Hepatocyte (in vitro differentiated cells): ENCODE measurements at regions not wholly inside any gene's neighbourhood (a gene's known extent, or its start where the extent isn't known, plus 50 kb on each side); places are given as distances from the start of the nearest gene placed in this dataset.

Experiments
- DNase-seq: peaks from one replicate; pipeline ENCODE4 v3.0.0-alpha.2; 2016; ENCODE audit warnings: low spot score
- H2AFZ ChIP-seq: fragments of 200-600 bp; sonication (generic); 2 replicates; pipeline ENCODE4 v1.6.0; 2016; ENCODE audit warnings: antibody characterized with exemption, mild to moderate bottlenecking
- H3K27ac ChIP-seq: fragments of 200-600 bp; sonication (generic); 2 replicates; pipeline ENCODE4 v1.5.1; 2016; ENCODE audit warnings: mild to moderate bottlenecking
- H3K27me3 ChIP-seq: fragments of 200-600 bp; sonication (generic); 2 replicates; pipeline ENCODE4 v1.6.1; 2016
- H3K36me3 ChIP-seq: fragments of 200-600 bp; sonication (generic); replicated peaks from 2 replicates; pipeline ENCODE4 v1.5.1; 2016; ENCODE audit warnings: low read depth; ENCODE audit not compliant: insufficient read depth
- H3K4me1 ChIP-seq: fragments of 200-600 bp; sonication (generic); 2 replicates; pipeline ENCODE4 v1.5.1; 2016; ENCODE audit warnings: mild to moderate bottlenecking, moderate library complexity; ENCODE audit not compliant: insufficient read depth
- H3K4me2 ChIP-seq: fragments of 200-600 bp; sonication (generic); 2 replicates; pipeline ENCODE4 v1.6.0; 2016
- H3K4me3 ChIP-seq: fragments of 200-600 bp; sonication (generic); 2 replicates; pipeline ENCODE4 v1.5.1; 2016; ENCODE audit warnings: mild to moderate bottlenecking
- H3K79me2 ChIP-seq: fragments of 200-600 bp; sonication (generic); 2 replicates; pipeline ENCODE4 v1.6.0; 2017; ENCODE audit warnings: mild to moderate bottlenecking
- H3K9me2 ChIP-seq: fragments of 200-600 bp; sonication (generic); replicated peaks from 2 replicates; pipeline ENCODE4 v1.6.0; 2017; ENCODE audit warnings: mild to moderate bottlenecking; ENCODE audit not compliant: insufficient read depth
- H3K9me3 ChIP-seq: fragments of 200-600 bp; sonication (generic); 2 replicates; pipeline ENCODE4 v1.5.1; 2016; ENCODE audit warnings: low read depth, mild to moderate bottlenecking
- H4K20me1 ChIP-seq: fragments of 200-600 bp; sonication (generic); 2 replicates; pipeline ENCODE4 v1.6.0; 2016; ENCODE audit warnings: mild to moderate bottlenecking; ENCODE audit not compliant: insufficient read depth, poor library complexity, severe bottlenecking
- CTCF ChIP-seq: fragments of 200-600 bp; sonication (generic); IDR thresholded peaks from 2 replicates; pipeline ENCODE4 v1.5.1; 2016; ENCODE audit warnings: antibody characterized with exemption, mild to moderate bottlenecking; ENCODE audit not compliant: poor library complexity
- EZH2 ChIP-seq: fragments of 200-600 bp; sonication (generic); IDR thresholded peaks from 2 replicates; pipeline ENCODE4 v1.6.1; 2016; ENCODE audit warnings: antibody characterized with exemption, mild to moderate bottlenecking, borderline replicate concordance
- EZH2phosphoT487 ChIP-seq: fragments of 200-600 bp; sonication (generic); IDR thresholded peaks from one replicate; pipeline ENCODE4 v1.6.1; 2018; ENCODE audit warnings: antibody characterized with exemption, mild to moderate bottlenecking, low read depth, moderate library complexity; ENCODE audit not compliant: unreplicated experiment, severe bottlenecking
- WGBS: methylation state at CpG from one replicate; pipeline ENCODE4 v1.1.6; 2016; ENCODE audit warnings: low lambda C conversion rate; ENCODE audit errors: missing lambda C conversion rate; 5-methylcytosine and 5-hydroxymethylcytosine counted together

- H4K20me1 ChIP-seq: no peaks in the 10 kb centered on the region
- no peaks in the 10 kb centered on the region for H3K27me3 ChIP-seq
- H3K4me2 ChIP-seq: no peak overlapping the region
- H3K36me3 ChIP-seq: no peaks in the 10 kb centered on the region
- H3K27ac ChIP-seq: no peak overlapping the region
- TF ChIP-seq EZH2phosphoT487 (no peak), CTCF (no peak), EZH2 (no peak)
- no peak overlapping the region for H2AFZ ChIP-seq
- H3K4me3 ChIP-seq: no peak overlapping the region
- no peaks in the 10 kb centered on the region for H3K9me3 ChIP-seq
- no peaks in the 10 kb centered on the region for H3K4me1 ChIP-seq
- no peaks in the 10 kb centered on the region for H3K9me2 ChIP-seq
- no peak for DNase-seq
- no peaks in the 10 kb centered on the region for H3K79me2 ChIP-seq
Measured at GRCh38 chr14:35223927-35224326, 68.3 kb upstream of the PSMA6 start.

- Histone ChIP-seq H3K4me2 (no peak overlapping the region), H3K27ac (no peak overlapping the region), H3K4me3 (no peak overlapping the region), H3K4me1 (no peaks in the 10 kb centered on the region), H3K79me2 (no peaks in the 10 kb centered on the region), H2AFZ (no peak overlapping the region), H4K20me1 (no peaks in the 10 kb centered on the region), H3K36me3 (no peaks in the 10 kb centered on the region), H3K9me2 (no peaks in the 10 kb centered on the region), H3K9me3 (no peaks in the 10 kb centered on the region), H3K27me3 (no peaks in the 10 kb centered on the region)
- DNase-seq: no peak
- TF ChIP-seq EZH2: no peak
- TF ChIP-seq CTCF: no peak
- no peak for TF ChIP-seq EZH2phosphoT487
- WGBS: 93% methylated on average over 2 of the region's 2 CpGs
Measured at GRCh38 chr14:35224615-35225014, 67.6 kb upstream of the PSMA6 start.

- H2AFZ ChIP-seq: no peak overlapping the region
- no peak overlapping the region for H3K4me3 ChIP-seq
- no peak overlapping the region for H3K27ac ChIP-seq
- H3K36me3 ChIP-seq: no peaks in the 10 kb centered on the region
- no peak for DNase-seq
- no peaks in the 10 kb centered on the region for H3K9me3 ChIP-seq
- no peak for TF ChIP-seq EZH2phosphoT487
- peak; percentile 36 for TF ChIP-seq CTCF
- no peaks in the 10 kb centered on the region for H3K79me2 ChIP-seq
- no peak overlapping the region for H3K4me2 ChIP-seq
- no peaks in the 10 kb centered on the region for H3K27me3 ChIP-seq
- 73% methylated on average over 5 of the region's 5 CpGs for WGBS
- no peaks in the 10 kb centered on the region for H3K9me2 ChIP-seq
- H3K4me1 ChIP-seq: no peaks in the 10 kb centered on the region
- no peaks in the 10 kb centered on the region for H4K20me1 ChIP-seq
Measured at GRCh38 chr14:35229084-35229791, 62.9 kb upstream of the PSMA6 start.

- Histone ChIP-seq H4K20me1 (no peaks in the 10 kb centered on the region), H2AFZ (no peak overlapping the region), H3K4me1 (no peaks in the 10 kb centered on the region), H3K9me3 (no peaks in the 10 kb centered on the region), H3K79me2 (no peaks in the 10 kb centered on the region), H3K4me2 (no peak overlapping the region), H3K9me2 (no peaks in the 10 kb centered on the region), H3K36me3 (no peaks in the 10 kb centered on the region), H3K27me3 (no peaks in the 10 kb centered on the region), H3K27ac (no peak overlapping the region), H3K4me3 (no peak overlapping the region)
- WGBS: 86% methylated on average over 2 of the region's 2 CpGs
- no peak for TF ChIP-seq EZH2
- no peak for TF ChIP-seq EZH2phosphoT487
- TF ChIP-seq CTCF: no peak
- DNase-seq: no peak
Measured at GRCh38 chr14:35229792-35230089, 62.4 kb upstream of the PSMA6 start.
